ENCODE measurements at regions not wholly inside any gene's neighbourhood (a gene's known extent, or its start where the extent isn't known, plus 50 kb on each side); places are given as distances from the start of the nearest gene placed in this dataset.
A peak's percentile ranks its signal among the peaks of the same experiment; 100 is the strongest.
"Not testable (repeated sequence)": the region's sequence is repeated elsewhere in the genome, so short reads cannot be mapped to it uniquely, and the experiment has no call there.

- peak; percentile 31 for TF ChIP-seq CTCF (IDR thresholded peaks at IDR 0.05; ENCODE audit: low read depth, low read length, missing input control)
- not testable (repeated sequence) for TF ChIP-seq REST, FOXA1, ATF3, MAX, YY1, RXRA (IDR thresholded peaks at IDR 0.05)
Measured at GRCh38 chr3:195994343-195994742, 86.0 kb upstream of the TNK2 start.

Measured in liver (tissue), 3 donors.